DMS53 (cell line): ENCODE measurements at regions not wholly inside any gene's neighbourhood (a gene's known extent, or its start where the extent isn't known, plus 50 kb on each side); places are given as distances from the start of the nearest gene placed in this dataset.
"Not testable (repeated sequence)": the region's sequence is repeated elsewhere in the genome, so short reads cannot be mapped to it uniquely, and the experiment has no call there.

Source experiments
- DNase-seq: peaks from one replicate; lab custom pipeline; 2025; lab: John Stamatoyannopoulos, UW

DNA sequence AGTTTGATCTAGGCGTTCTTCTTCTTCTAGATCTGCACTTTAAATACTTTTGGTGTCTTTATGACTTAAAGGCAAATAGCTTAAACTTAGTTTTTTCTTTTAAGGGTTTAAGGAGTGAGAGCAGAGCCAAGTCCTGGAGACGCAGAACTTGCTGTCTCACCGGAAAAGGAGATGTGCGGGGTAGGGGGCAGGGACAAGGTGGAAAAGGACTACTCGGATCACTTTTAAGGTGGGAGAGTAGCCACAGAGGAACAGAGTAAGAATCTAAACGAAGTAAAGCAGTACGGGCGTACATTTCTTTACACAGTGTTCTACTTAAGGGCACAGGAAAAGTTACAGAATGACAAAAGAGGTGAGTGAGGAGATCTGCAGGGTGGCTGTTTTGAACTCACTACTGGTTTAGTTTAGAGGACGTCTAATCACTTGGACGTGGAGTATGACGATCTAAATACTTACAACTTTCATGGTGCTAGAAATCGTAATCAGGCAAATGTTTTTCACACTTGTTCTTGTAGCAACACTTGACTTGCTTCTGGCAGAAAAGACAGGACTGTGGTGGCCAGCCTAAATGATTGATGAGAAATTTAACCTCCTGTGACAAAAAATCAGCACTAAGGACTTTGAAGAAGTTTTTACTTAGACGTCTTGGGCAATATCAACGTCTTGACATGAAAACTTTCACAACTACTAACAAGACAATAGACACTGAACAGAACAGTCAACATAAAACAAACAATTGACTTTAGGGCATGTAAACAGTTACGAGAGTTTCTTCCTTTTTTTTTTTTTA is 127.0 kb downstream of the ART5 start:
- not testable (repeated sequence) for DNase-seq

- not testable (repeated sequence) for DNase-seq
Measured at GRCh38 chr11:3513311-3513710, 128.5 kb downstream of the ART5 start.

- DNase-seq = not testable (repeated sequence)
Measured at GRCh38 chr11:3512751-3513150, 129.0 kb downstream of the ART5 start.

- DNase-seq = peak; percentile 62
Measured at GRCh38 chr11:3512133-3512703, 129.6 kb downstream of the ART5 start.

GRCh38 chr11:3511416-3512132 is 130.2 kb downstream of the ART5 start:
- DNase-seq = not testable (repeated sequence)

- not testable (repeated sequence) for DNase-seq
Measured at GRCh38 chr11:3509563-3509962, 130.6 kb upstream of the ZNF195 start.

- not testable (repeated sequence) for DNase-seq
Measured at GRCh38 chr11:3499198-3499597, 120.3 kb upstream of the ZNF195 start.

DNA sequence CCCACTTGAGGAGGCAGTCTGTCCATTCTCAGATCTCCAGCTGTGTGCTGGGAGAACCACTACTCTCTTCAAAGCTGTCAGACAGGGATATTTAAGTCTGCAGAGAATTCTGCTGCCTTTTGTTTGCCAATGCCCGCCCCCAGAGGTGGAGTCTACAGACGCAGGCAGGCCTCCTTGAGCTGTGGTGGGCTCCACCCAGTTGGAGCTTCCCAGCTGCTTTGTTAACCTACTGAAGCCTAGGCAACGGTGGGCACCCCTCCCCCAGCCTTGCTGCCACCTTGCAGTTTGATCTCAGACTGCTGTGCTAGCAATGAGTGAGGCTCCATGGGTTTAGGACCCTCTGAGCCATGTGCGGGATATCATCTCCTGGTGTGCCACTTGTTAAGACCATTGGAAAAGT is 119.4 kb upstream of the ZNF195 start:
- DNase-seq = peak; percentile 33

DNA sequence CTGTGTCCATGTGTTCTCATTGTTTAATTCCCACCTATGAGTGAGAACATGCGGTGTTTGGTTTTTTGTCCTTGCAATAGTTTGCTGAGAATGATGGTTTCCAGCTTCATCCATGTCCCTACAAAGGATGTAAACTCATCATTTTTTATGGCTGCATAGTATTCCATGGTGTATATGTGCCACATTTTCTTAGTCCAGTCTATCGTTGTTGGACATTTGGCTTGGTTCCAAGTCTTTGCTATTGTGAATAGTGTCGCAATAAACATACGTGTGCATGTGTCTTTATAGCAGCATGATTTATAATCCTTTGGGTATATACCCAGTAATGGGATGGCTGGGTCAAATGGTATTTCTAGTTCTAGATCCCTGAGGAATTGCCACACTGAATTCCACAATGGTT is 114.2 kb upstream of the ZNF195 start:
- DNase-seq = not testable (repeated sequence)

GRCh38 chr11:3488003-3488402 is 109.1 kb upstream of the ZNF195 start:
- DNase-seq = not testable (repeated sequence)

- not testable (repeated sequence) for DNase-seq
Measured at GRCh38 chr11:3485737-3486136, 106.8 kb upstream of the ZNF195 start.

DNA sequence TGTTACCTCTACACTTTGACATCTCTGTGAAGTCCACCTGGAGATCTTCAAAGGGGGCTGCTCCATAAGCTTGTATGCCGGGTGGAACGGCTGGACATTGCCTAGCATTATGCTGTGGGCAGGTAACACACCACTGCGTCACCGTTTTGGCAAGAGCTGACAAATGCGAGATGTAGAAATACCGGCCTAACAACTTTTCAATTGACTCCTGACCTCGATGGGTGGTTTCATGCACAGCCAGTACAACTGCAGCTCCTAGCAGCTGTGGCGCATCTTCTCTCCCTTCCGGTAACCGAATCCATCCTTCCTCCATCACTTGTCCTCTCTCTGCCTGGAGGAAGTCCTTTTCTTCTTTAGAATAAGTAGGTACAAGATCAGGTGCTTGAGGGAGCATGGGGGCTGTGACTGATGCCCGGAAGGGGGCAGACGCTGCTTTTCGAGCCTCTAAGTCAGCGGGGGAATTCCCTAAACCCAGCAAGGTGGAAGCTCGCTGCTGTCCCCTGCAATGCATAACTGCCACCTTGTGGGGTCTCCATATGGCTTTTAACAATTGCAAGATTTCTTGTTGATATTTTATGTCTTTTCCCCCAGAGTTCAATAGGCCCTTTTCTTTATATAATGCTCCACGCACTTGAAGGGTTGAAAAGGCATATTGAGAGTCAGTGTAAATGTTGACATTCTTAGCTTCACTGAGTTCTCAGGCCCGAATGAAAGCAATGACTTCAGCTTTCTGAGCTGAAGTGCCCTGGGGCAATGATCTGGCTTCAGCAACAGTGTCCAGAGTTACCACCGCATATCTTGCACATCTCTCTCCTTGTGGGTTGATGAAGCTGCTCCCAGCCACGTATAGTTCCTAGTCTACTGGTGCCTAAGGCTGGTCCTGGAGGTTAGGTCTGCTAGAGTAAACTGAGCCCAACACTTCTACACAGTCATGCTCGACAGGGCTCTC is 98.3 kb upstream of the ZNF195 start:
- peak; percentile 84 for DNase-seq

GRCh38 chr11:3476084-3476936 is 97.4 kb upstream of the ZNF195 start:
- peak; percentile 58 for DNase-seq

GRCh38 chr11:3468963-3469362 is 90.0 kb upstream of the ZNF195 start:
- not testable (repeated sequence) for DNase-seq

DNA sequence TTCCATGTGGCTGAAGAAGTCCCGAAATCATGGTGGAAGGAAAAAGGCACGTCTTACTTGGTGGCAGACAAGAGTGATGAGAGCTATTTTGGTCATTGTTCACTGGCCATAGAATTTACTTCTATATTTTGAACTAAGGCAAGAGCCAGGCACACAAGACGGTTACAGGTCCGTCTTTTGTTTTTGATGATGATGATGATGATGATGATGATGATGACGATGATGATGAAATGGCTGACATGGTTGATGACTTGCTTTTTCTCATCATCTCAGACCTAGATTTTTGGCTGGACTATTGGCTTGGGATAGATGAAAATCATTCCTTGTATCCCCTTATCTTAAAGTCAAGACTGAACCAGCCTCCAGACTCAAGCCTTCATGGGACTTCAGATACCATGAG is 88.7 kb upstream of the ZNF195 start:
- not testable (repeated sequence) for DNase-seq

DNA sequence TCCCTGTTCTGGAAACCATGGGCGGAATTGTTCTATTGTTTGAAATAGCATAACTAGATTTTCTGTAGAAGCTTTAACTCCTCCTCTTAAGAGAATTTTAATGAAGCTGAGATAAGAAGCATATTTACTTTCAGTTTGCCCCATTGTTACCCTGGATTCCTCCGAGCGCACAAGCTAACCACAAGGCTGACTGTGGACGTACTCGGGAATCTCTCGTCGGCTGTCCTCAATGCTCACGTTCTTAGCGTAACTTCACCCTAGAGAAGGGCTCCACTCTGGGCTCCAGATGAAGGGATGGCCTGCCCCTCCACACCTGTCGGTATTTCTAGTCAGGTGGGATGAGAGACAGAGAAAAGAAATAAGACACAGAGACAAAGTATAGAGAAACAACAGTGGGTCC is 76.7 kb upstream of the ZNF195 start:
- not testable (repeated sequence) for DNase-seq

DNA sequence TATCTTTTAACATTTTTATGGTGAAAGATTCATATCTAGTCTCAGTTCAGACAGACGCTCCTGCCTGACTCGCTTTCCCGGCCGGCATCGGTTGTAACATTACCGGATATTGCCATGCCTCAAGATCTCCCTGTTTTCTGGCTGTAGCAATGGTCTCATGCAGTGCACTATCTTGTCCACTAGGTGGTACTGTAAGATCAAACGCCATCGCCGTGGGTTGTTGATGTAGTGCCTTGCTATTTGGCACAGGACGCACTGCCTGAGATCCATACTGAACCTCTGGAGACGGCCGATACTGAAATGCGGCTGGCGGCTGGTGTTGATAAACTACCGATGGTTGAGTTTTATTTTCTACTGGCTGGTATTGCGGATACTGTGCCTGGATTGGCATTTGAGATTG is 75.9 kb upstream of the ZNF195 start:
- peak; percentile 78 for DNase-seq

GRCh38 chr11:3453596-3454256 is 74.8 kb upstream of the ZNF195 start:
- DNase-seq = not testable (repeated sequence)

DNA sequence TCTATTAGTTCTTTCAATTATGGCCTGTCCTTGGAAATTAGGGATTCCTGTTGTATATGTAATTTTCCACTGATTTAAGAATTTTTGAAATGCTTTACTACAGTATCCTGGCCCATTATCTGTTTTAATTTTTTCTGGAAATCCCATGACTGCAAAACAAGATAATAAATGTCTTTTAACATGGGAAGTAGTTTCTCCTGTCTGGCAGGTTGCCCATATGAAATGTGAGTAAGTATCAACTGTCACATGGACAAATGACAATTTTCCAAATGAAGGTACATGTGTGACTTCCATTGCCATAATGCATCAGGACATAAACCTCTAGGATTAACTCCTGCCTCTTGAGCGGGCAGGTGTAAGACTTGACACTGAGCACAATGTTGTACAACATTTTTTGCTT is 71.9 kb upstream of the ZNF195 start:
- not testable (repeated sequence) for DNase-seq

- DNase-seq = not testable (repeated sequence)
Measured at GRCh38 chr11:3445535-3445934, 66.6 kb upstream of the ZNF195 start.
